CD14-positive monocyte (primary cell): ENCODE measurements at regions not wholly inside any gene's neighbourhood (a gene's known extent, or its start where the extent isn't known, plus 50 kb on each side); places are given as distances from the start of the nearest gene placed in this dataset.

Source experiments
- DNase-seq, 3 donors: peaks; one replicate each; pipeline ENCODE4 v3.0.0-alpha.2; 2011 to 2022
- H2AFZ ChIP-seq: 2 replicates; pipeline ENCODE4 v1.6.0; 2012; ENCODE audit warnings: mild to moderate bottlenecking, low read depth, low read length, inconsistent platforms; ENCODE audit not compliant: insufficient read depth, poor library complexity, severe bottlenecking
- H3K27ac ChIP-seq, 2 donors: 1 replicate in 1 of 2; 2 replicates in 1 of 2; pipeline ENCODE4 v1.5.1; 2012 to 2013; ENCODE audit warnings: low read length in 2 of 2, control low read depth in 1 of 2, inconsistent platforms in 1 of 2, low read depth in 1 of 2, mild to moderate bottlenecking in 1 of 2
- H3K27me3 ChIP-seq, 2 donors: one replicate each; pipeline versions ENCODE4 v1.6.0 to v1.6.1; 2011 to 2013; ENCODE audit warnings: low read length in 2 of 2; ENCODE audit not compliant: control insufficient read depth in 2 of 2, insufficient read depth in 2 of 2
- H3K36me3 ChIP-seq, 2 donors: replicated peaks in 1 of 2; 1 replicate in 1 of 2; 2 replicates in 1 of 2; pipeline versions ENCODE4 v1.5.1 to v1.6.1; 2012 to 2013; ENCODE audit warnings: low read length in 2 of 2, control low read depth in 1 of 2, inconsistent platforms in 1 of 2, mild to moderate bottlenecking in 1 of 2; ENCODE audit not compliant: insufficient read depth in 2 of 2, control insufficient read depth in 1 of 2
- H3K4me1 ChIP-seq, 2 donors: 1 replicate in 1 of 2; 2 replicates in 1 of 2; pipeline versions ENCODE4 v1.5.1 to v1.6.1; 2012 to 2013; ENCODE audit warnings: low read length in 2 of 2, control low read depth in 1 of 2, inconsistent platforms in 1 of 2, mild to moderate bottlenecking in 1 of 2, moderate library complexity in 1 of 2; ENCODE audit not compliant: insufficient read depth in 2 of 2, control insufficient read depth in 1 of 2
- H3K4me2 ChIP-seq: replicated peaks from 2 replicates; pipeline ENCODE3; 2012; ENCODE audit warnings: low read length, moderate library complexity, mild to moderate bottlenecking; ENCODE audit not compliant: poor library complexity, severe bottlenecking; ENCODE audit errors: extremely low read depth
- H3K4me3 ChIP-seq, 3 experiments: fragments of 200-600 bp in 1 of 3; sonication (generic) in 1 of 3; replicated peaks in 1 of 3; 1 replicate in 2 of 3; 2 replicates in 1 of 3; pipeline ENCODE4 v1.5.1; 2011 to 2013; ENCODE audit warnings: low read length in 3 of 3, mild to moderate bottlenecking in 3 of 3, control low read depth in 2 of 3, low read depth in 2 of 3, inconsistent platforms in 1 of 3, moderate library complexity in 1 of 3
- H3K79me2 ChIP-seq: 2 replicates; pipeline ENCODE4 v1.6.0; 2012; ENCODE audit warnings: mild to moderate bottlenecking, control low read depth, inconsistent platforms, low read length, moderate library complexity; ENCODE audit not compliant: insufficient read depth
- H3K9ac ChIP-seq: 2 replicates; pipeline ENCODE4 v1.6.0; 2017; ENCODE audit warnings: low read length, mild to moderate bottlenecking; ENCODE audit not compliant: insufficient read depth, poor library complexity, severe bottlenecking
- H3K9me3 ChIP-seq, 2 donors: replicated peaks in 1 of 2; 1 replicate in 1 of 2; 2 replicates in 1 of 2; pipeline versions ENCODE4 v1.5.1 to v1.6.1; 2012 to 2013; ENCODE audit warnings: low read length in 2 of 2, control low read depth in 1 of 2; ENCODE audit not compliant: control insufficient read depth in 1 of 2, insufficient read depth in 1 of 2
- H4K20me1 ChIP-seq: 2 replicates; pipeline ENCODE4 v1.6.0; 2012; ENCODE audit warnings: mild to moderate bottlenecking, low read length, control low read depth, moderate library complexity; ENCODE audit not compliant: insufficient read depth
- H3K27ac Mint-ChIP-seq, 7 donors: one replicate each; pipeline ENCODE4 v1.8.0; 2020; ENCODE audit warnings: mild to moderate bottlenecking in 7 of 7, mixed read lengths in 7 of 7, moderate library complexity in 6 of 7, inconsistent platforms in 2 of 7
- H3K27me3 Mint-ChIP-seq, 3 donors: one replicate each; pipeline ENCODE4 v1.8.0; 2021 to 2022; ENCODE audit warnings: low read depth in 3 of 3, mild to moderate bottlenecking in 3 of 3, mixed read lengths in 3 of 3, moderate library complexity in 3 of 3, inconsistent platforms in 1 of 3
- H3K36me3 Mint-ChIP-seq, 2 donors: one replicate each; pipeline ENCODE4 v1.8.0; 2020; ENCODE audit warnings: mixed read lengths in 2 of 2, inconsistent platforms in 1 of 2, mild to moderate bottlenecking in 1 of 2
- H3K4me1 Mint-ChIP-seq: one replicate; pipeline ENCODE4 v1.8.0; 2020; ENCODE audit warnings: mild to moderate bottlenecking, mixed read lengths
- H3K4me3 Mint-ChIP-seq, 2 donors: one replicate each; pipeline ENCODE4 v1.8.0; 2020; ENCODE audit warnings: mild to moderate bottlenecking in 2 of 2, mixed read lengths in 2 of 2, moderate library complexity in 1 of 2
- H3K9me3 Mint-ChIP-seq, 7 donors: one replicate each; pipeline ENCODE4 v1.8.0; 2020 to 2022; ENCODE audit warnings: mixed read lengths in 7 of 7, mild to moderate bottlenecking in 6 of 7, moderate library complexity in 6 of 7, inconsistent platforms in 2 of 7
- CTCF ChIP-seq: fragments of 200-600 bp; IDR thresholded peaks from one replicate; pipeline ENCODE4 v1.8.0; 2022; ENCODE audit warnings: antibody characterized with exemption, mild to moderate bottlenecking
- WGBS: methylation state at CpG from one replicate; pipeline ENCODE4 v1.1.5; 2013; ENCODE audit warnings: missing lambda C conversion rate; ENCODE audit not compliant: insufficient coverage; 5-methylcytosine and 5-hydroxymethylcytosine counted together
- intact Hi-C, 2 donors: fragments of 100-400 bp; cut with micrococcal nuclease; formaldehyde crosslinking; loops; one replicate each; pipeline versions ENCODE4 v1.15.0 to v1.15.1; 2023

- Histone ChIP-seq H3K27ac (no peak overlapping the region), H2AFZ (no peak overlapping the region), H3K9ac (no peak overlapping the region), H4K20me1 (no peaks in the 10 kb centered on the region), H3K9me3 (no peaks in the 10 kb centered on the region), H3K27me3 (no peaks in the 10 kb centered on the region), H3K36me3 (no peaks in the 10 kb centered on the region), H3K4me2 (no peak overlapping the region), H3K4me3 (no peak overlapping the region), H3K4me1 (no peaks in the 10 kb centered on the region), H3K79me2 (no peaks in the 10 kb centered on the region)
- DNase-seq, result no peak
- Mint-ChIP-seq H3K27me3 (peaks cover 0 to 2% (median 0%) of the 10 kb centered on the region in 3 donors), H3K4me1 (no peaks in the 10 kb centered on the region), H3K9me3 (peaks cover 0 to 6% (median 1%) of the 10 kb centered on the region in 7 donors), H3K36me3 (no peaks in the 10 kb centered on the region), H3K27ac (no peak overlapping the region), H3K4me3 (no peak overlapping the region)
- TF ChIP-seq CTCF, result no peak
- 77% methylated on average over 3 of the region's 3 CpGs for WGBS
- intact Hi-C loops, result no loop called here
Measured at GRCh38 chr4:11252149-11252548, 176.5 kb downstream of the HS3ST1 start.

GRCh38 chr4:11250510-11250909 lies 178.2 kb downstream of the HS3ST1 start:
- Histone ChIP-seq H3K4me2 (no peak overlapping the region), H3K79me2 (no peaks in the 10 kb centered on the region), H3K27me3 (no peaks in the 10 kb centered on the region), H3K9me3 (no peaks in the 10 kb centered on the region), H3K36me3 (no peaks in the 10 kb centered on the region), H4K20me1 (no peaks in the 10 kb centered on the region), H3K4me1 (no peaks in the 10 kb centered on the region), H3K9ac (no peak overlapping the region), H3K4me3 (no peak overlapping the region), H3K27ac (no peak overlapping the region), H2AFZ (no peak overlapping the region)
- peaks cover 0 to 6% (median 3%) of the 10 kb centered on the region in 7 donors for H3K9me3 Mint-ChIP-seq
- peaks cover 0 to 2% (median 0%) of the 10 kb centered on the region in 3 donors for H3K27me3 Mint-ChIP-seq
- no peak for DNase-seq
- no peaks in the 10 kb centered on the region for H3K36me3 Mint-ChIP-seq
- TF ChIP-seq CTCF, result no peak
- H3K27ac Mint-ChIP-seq, result no peak overlapping the region
- no peaks in the 10 kb centered on the region for H3K4me1 Mint-ChIP-seq
- intact Hi-C loops, result no loop called here
- no peak overlapping the region for H3K4me3 Mint-ChIP-seq
